ENCODE measurements at regions not wholly inside any gene's neighbourhood (a gene's known extent, or its start where the extent isn't known, plus 50 kb on each side); places are given as distances from the start of the nearest gene placed in this dataset.

- DNase-seq (ENCODE audit: low read depth in 1 of 2, low spot score in 1 of 2): no peak
Observed at GRCh38 chr17:36661047-36661666, 59.8 kb downstream of the MRM1 start.

DNA sequence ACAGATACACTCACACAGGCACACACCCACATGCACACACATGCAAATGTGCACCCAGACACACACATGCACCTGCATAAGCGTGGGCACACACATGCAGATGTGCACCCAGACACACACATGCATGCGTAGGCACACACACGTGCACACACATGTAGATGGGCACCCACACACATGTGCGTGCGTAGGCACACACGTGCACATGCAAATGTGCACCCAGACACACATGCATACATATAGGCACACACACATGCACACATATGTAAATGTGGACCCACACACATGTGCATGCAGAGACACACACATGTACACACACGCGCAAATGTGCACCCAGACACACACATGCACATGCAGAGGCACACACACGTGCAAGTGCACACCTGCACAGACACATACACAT is 60.3 kb downstream of the MRM1 start:
- no peak for DNase-seq (ENCODE audit: low read depth in 1 of 2, low spot score in 1 of 2)

GRCh38 chr17:36665417-36665816 is 64.0 kb downstream of the MRM1 start:
- DNase-seq (ENCODE audit: low read depth in 1 of 2, low spot score in 1 of 2): no peak

- DNase-seq (ENCODE audit: low read depth in 1 of 2, low spot score in 1 of 2): no peak
Observed at GRCh38 chr17:36667922-36668321, 66.5 kb downstream of the MRM1 start.

- no peak for DNase-seq (ENCODE audit: low read depth in 1 of 2, low spot score in 1 of 2)
Observed at GRCh38 chr17:36668824-36669223, 67.4 kb downstream of the MRM1 start.

- DNase-seq (ENCODE audit: low read depth in 1 of 2, low spot score in 1 of 2): no peak
Observed at GRCh38 chr17:36671144-36671543, 69.8 kb downstream of the MRM1 start.

DNA sequence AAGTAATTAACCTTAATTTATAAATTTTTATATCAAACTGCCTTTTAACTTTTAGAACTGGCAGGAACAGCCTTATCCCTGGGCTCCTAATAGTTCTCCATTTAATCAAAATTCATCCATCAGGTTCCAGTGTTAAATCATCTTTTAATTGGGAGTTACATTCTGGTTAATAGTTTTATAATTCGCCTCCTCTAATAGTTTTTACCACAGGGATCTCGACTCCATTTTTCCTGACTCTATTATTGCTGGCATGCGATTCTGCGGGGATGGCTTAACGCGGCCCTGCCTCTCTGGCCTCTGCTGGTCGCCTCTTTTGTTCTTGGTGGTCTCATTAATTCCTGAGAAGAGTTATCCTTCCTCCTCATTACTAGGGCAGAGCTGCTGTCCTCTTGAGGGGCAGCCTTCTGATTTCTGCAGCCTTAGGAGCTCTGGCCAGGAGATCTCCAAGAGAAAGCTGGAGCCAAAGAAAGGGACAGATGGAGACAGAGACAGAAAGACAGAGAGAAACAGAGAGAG is 71.1 kb downstream of the MRM1 start:
- no peak for DNase-seq (ENCODE audit: low read depth in 1 of 2, low spot score in 1 of 2)

- DNase-seq (ENCODE audit: low read depth in 1 of 2, low spot score in 1 of 2): no peak
Observed at GRCh38 chr17:36673068-36673467, 71.7 kb downstream of the MRM1 start.

- no peak for DNase-seq (ENCODE audit: low read depth in 1 of 2, low spot score in 1 of 2)
Observed at GRCh38 chr17:36673637-36674277, 72.4 kb downstream of the MRM1 start.

DNA sequence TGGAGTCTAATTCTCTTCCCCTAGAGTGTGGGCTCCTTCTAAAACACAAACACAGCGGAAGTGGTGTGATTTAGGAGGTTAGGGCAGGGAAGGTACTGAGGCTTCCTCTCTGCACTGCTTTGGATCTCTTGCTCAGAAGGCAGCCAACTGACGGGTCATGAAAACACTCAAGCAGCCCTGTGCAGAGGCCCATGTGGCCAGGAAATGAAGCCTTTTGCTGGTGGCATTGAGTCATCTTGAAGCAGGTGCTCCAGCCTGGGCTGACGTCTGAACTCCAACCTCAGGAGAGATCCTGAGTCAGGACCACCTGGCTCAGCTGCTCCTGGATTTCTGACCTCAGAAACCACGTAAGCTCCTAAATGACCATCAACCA is 72.9 kb downstream of the MRM1 start:
- peak; percentile 5 to 26 for DNase-seq (ENCODE audit: low read depth in 1 of 2, low spot score in 1 of 2)

DNA sequence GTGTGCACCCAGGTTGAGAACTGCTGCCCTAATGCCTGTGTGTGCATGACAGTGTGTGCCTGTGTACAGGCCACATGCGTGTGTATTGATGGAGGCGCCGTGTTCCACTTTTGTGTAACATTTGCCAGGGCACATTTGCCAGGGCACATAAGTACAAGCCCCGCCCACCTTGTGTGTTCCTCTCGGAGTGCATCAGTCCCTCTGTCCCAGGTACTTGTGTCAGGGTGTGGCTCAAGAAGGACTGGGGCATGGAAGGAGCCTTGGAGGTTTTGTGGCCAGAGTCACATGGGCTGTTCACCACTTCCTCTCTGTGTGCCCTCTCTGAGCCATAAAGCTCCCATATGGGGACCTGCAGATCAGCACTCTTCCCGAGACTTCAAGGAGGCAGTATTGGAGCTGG is 73.9 kb downstream of the MRM1 start:
- no peak for DNase-seq (ENCODE audit: low read depth in 1 of 2, low spot score in 1 of 2)

- DNase-seq (ENCODE audit: low read depth in 1 of 2, low spot score in 1 of 2): no peak
Observed at GRCh38 chr17:36675786-36676185, 74.4 kb downstream of the MRM1 start.

- no peak for DNase-seq (ENCODE audit: low read depth in 1 of 2, low spot score in 1 of 2)
Observed at GRCh38 chr17:36679815-36680467, 78.6 kb downstream of the MRM1 start.

- no peak for DNase-seq (ENCODE audit: low read depth in 1 of 2, low spot score in 1 of 2)
Observed at GRCh38 chr17:36680701-36681202, 79.4 kb downstream of the MRM1 start.

- DNase-seq (ENCODE audit: low read depth in 1 of 2, low spot score in 1 of 2): no peak
Observed at GRCh38 chr17:36682773-36683172, 81.4 kb downstream of the MRM1 start.

GRCh38 chr17:36683387-36683786 is 82.0 kb downstream of the MRM1 start:
- DNase-seq (ENCODE audit: low read depth in 1 of 2, low spot score in 1 of 2): no peak

- no peak for DNase-seq (ENCODE audit: low read depth in 1 of 2, low spot score in 1 of 2)
Observed at GRCh38 chr17:36684134-36684533, 82.8 kb downstream of the MRM1 start.

- no peak for DNase-seq (ENCODE audit: low read depth in 1 of 2, low spot score in 1 of 2)
Observed at GRCh38 chr17:36686123-36686669, 84.8 kb downstream of the MRM1 start.

DNA sequence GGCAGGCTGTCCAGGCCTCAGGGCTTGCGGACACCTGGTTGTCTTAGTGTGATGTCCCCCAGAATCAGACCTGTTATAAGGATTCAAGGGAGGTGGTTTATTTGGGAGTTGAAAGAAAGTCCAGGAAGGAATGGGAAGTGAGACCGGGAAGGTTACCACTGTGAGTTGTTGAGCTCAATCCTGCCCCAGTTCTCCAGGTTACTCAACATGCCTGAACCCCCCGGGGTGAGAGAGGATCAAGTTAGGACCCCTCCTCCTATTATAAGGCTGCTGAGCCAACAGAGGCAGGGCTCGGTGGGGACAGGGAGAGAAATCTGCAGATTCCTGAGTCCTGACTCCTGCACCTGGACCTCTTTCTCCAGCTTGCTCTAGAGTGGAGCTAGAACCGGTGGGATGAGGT is 86.4 kb downstream of the MRM1 start:
- DNase-seq (ENCODE audit: low read depth in 1 of 2, low spot score in 1 of 2): no peak

GRCh38 chr17:36689089-36689667 is 87.8 kb downstream of the MRM1 start:
- no peak for DNase-seq (ENCODE audit: low read depth in 1 of 2, low spot score in 1 of 2)

DNA sequence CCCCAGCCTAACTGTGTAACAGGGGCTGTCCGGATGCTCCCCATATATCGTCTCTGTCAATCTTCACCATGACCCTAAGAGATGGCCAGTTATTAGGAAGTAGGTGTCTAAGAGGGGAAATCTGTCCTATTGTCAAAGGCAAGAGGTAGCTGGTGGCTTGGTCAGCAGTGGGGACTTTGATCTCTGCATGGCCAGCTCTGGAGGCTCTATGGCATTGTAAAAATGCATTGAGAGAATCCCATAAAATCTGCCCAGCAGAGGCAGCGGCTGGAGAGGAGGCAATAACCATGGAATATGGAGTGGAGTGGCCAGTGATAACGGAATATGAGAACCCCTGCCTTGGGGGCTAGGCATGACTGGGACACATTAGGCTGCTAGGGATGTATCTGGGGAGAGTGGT is 88.8 kb downstream of the MRM1 start:
- DNase-seq (ENCODE audit: low read depth in 1 of 2, low spot score in 1 of 2): no peak

GRCh38 chr17:36691606-36692005 is 90.2 kb downstream of the MRM1 start:
- no peak for DNase-seq (ENCODE audit: low read depth in 1 of 2, low spot score in 1 of 2)
